DMS53 treated with DMSO at 0.1 percent for 48 hours (cell line): ENCODE measurements at regions not wholly inside any gene's neighbourhood (a gene's known extent, or its start where the extent isn't known, plus 50 kb on each side); places are given as distances from the start of the nearest gene placed in this dataset.

Source experiments
- DNase-seq: peaks from one replicate; lab custom pipeline; 2025; ENCODE audit not compliant: unreplicated experiment; lab: John Stamatoyannopoulos, UW

GRCh38 chr1:13878021-13878420 is 178.0 kb downstream of the PRDM2 start:
- no peak for DNase-seq

- DNase-seq, result no peak
Measured at GRCh38 chr1:13878451-13878850, 178.5 kb downstream of the PRDM2 start.

GRCh38 chr1:13881385-13882088 is 181.5 kb downstream of the PRDM2 start:
- no peak for DNase-seq

- no peak for DNase-seq
Measured at GRCh38 chr1:13888351-13888986, 188.5 kb downstream of the PRDM2 start.

GRCh38 chr1:13889495-13889894 is 189.5 kb downstream of the PRDM2 start:
- DNase-seq, result no peak

- no peak for DNase-seq
Measured at GRCh38 chr1:13890766-13891165, 190.8 kb downstream of the PRDM2 start.

GRCh38 chr1:13892198-13892597 is 192.2 kb downstream of the PRDM2 start:
- no peak for DNase-seq

GRCh38 chr1:13892671-13893325 is 192.8 kb downstream of the PRDM2 start:
- no peak for DNase-seq

- no peak for DNase-seq
Measured at GRCh38 chr1:13893409-13893821, 193.4 kb downstream of the PRDM2 start.

GRCh38 chr1:13896932-13897331 is 196.9 kb downstream of the PRDM2 start:
- DNase-seq, result no peak

- DNase-seq, result no peak
Measured at GRCh38 chr1:13898406-13898805, 198.4 kb downstream of the PRDM2 start.

GRCh38 chr1:13899856-13900255 is 199.9 kb downstream of the PRDM2 start:
- DNase-seq, result no peak

- no peak for DNase-seq
Measured at GRCh38 chr1:13900583-13900982, 200.6 kb downstream of the PRDM2 start.

- no peak for DNase-seq
Measured at GRCh38 chr1:13901039-13901438, 201.1 kb downstream of the PRDM2 start.

- no peak for DNase-seq
Measured at GRCh38 chr1:13901597-13901996, 201.6 kb downstream of the PRDM2 start.

- DNase-seq, result no peak
Measured at GRCh38 chr1:13908128-13908527, 208.1 kb downstream of the PRDM2 start.

- no peak for DNase-seq
Measured at GRCh38 chr1:13911697-13912619, 212.0 kb downstream of the PRDM2 start.

- no peak for DNase-seq
Measured at GRCh38 chr1:13913396-13913795, 213.4 kb downstream of the PRDM2 start.

- DNase-seq, result no peak
Measured at GRCh38 chr1:13916530-13916929, 216.5 kb downstream of the PRDM2 start.

- no peak for DNase-seq
Measured at GRCh38 chr1:13917607-13918006, 217.6 kb downstream of the PRDM2 start.

- DNase-seq, result no peak
Measured at GRCh38 chr1:13918862-13919261, 218.9 kb downstream of the PRDM2 start.
